ENCODE measurements at regions not wholly inside any gene's neighbourhood (a gene's known extent, or its start where the extent isn't known, plus 50 kb on each side); places are given as distances from the start of the nearest gene placed in this dataset.

- H3K9me3 ChIP-seq (ENCODE audit: low read depth, low read length): no peaks in the 10 kb centered on the region
Observed at GRCh38 chr2:236704887-236705286, 135.3 kb downstream of the ACKR3 start.

DNA sequence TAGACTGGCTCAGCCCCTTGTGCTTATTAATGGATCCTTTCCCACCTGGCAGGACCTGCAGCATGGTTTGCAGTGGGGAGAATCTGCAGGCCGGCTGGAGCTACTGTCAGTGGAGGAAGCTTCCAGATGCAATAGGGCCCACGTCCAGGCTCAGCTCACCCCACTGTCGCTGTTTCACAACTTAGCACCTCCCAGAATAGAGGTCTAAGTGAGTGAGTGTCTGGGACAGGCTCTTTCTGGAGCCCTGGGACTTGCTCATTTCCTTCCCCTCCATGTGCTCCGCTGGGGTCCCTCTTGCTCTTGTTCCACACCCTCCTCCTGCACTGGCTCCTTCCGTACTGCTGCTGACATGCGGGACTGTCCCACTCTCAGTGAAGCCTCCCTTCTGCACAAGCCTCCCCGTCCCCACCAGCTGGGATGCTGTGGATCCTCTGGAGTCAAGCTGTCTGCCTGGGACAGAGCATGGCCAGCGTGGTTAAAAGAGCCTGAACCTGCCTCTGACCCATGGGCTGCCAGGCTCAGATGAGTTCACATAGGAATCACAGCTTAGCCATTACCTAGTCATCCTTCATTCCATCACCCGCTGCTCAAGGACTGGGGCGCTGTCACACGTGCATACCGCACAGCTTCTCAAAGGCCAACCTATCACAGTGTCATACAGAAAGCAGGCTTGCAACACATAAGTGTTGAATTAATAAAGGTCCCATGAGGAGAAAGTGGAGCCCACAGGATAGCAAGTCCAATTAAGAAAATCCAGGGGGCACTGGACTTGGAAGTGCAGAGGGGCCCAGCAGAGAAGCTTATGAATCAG, 135.9 kb downstream of the ACKR3 start:
- Histone ChIP-seq H3K27ac (no peak overlapping the region), H3K9me3 (ENCODE audit: low read depth, low read length) (no peaks in the 10 kb centered on the region)
- DNase-seq (ENCODE audit: low read depth, low spot score): no peak

More at GRCh38 chr2:236704887-236705286, 135.3 kb downstream of the ACKR3 start:
- no peak overlapping the region for H3K9ac ChIP-seq (ENCODE audit: insufficient read length)
- no peaks in the 10 kb centered on the region for H3K36me3 ChIP-seq (ENCODE audit: insufficient read depth, low read length)
- DNase-seq (ENCODE audit: low read depth, low spot score): no peak
- no peak overlapping the region for H3K27ac ChIP-seq
- H3K4me3 ChIP-seq: no peak overlapping the region
- TF ChIP-seq FOXP2 (optimal IDR thresholded peaks at IDR 0.05; ENCODE audit: control extremely low read depth, extremely low read length, insufficient read depth) (no peak), EZH2 (IDR thresholded peaks at IDR 0.05) (no peak), POLR2AphosphoS5 (IDR thresholded peaks at IDR 0.05; ENCODE audit: borderline replicate concordance, low read depth, low read length) (no peak)

GRCh38 chr2:236706288-236706687, 136.7 kb downstream of the ACKR3 start:
- Histone ChIP-seq H3K9me3 (ENCODE audit: low read depth, low read length) (no peaks in the 10 kb centered on the region), H3K9ac (ENCODE audit: insufficient read length) (no peak overlapping the region), H3K4me3 (no peak overlapping the region), H3K36me3 (ENCODE audit: insufficient read depth, low read length) (no peaks in the 10 kb centered on the region), H3K27ac (no peak overlapping the region)
- TF ChIP-seq FOXP2 (optimal IDR thresholded peaks at IDR 0.05; ENCODE audit: control extremely low read depth, extremely low read length, insufficient read depth) (no peak), EZH2 (IDR thresholded peaks at IDR 0.05) (no peak), POLR2AphosphoS5 (IDR thresholded peaks at IDR 0.05; ENCODE audit: borderline replicate concordance, low read depth, low read length) (no peak)
- no peak for DNase-seq (ENCODE audit: low read depth, low spot score)

More for the DNA sequence above, 135.9 kb downstream of the ACKR3 start:
- Histone ChIP-seq H3K9ac (ENCODE audit: insufficient read length) (no peak overlapping the region), H3K36me3 (ENCODE audit: insufficient read depth, low read length) (no peaks in the 10 kb centered on the region), H3K4me3 (no peak overlapping the region)
- TF ChIP-seq FOXP2 (optimal IDR thresholded peaks at IDR 0.05; ENCODE audit: control extremely low read depth, extremely low read length, insufficient read depth) (no peak), POLR2AphosphoS5 (IDR thresholded peaks at IDR 0.05; ENCODE audit: borderline replicate concordance, low read depth, low read length) (no peak), EZH2 (IDR thresholded peaks at IDR 0.05) (no peak)

GRCh38 chr2:236706803-236707202, 137.2 kb downstream of the ACKR3 start:
- Histone ChIP-seq H3K27ac (no peak overlapping the region), H3K4me3 (no peak overlapping the region), H3K9me3 (ENCODE audit: low read depth, low read length) (no peaks in the 10 kb centered on the region), H3K36me3 (ENCODE audit: insufficient read depth, low read length) (no peaks in the 10 kb centered on the region), H3K9ac (ENCODE audit: insufficient read length) (no peak overlapping the region)
- TF ChIP-seq FOXP2 (optimal IDR thresholded peaks at IDR 0.05; ENCODE audit: control extremely low read depth, extremely low read length, insufficient read depth) (no peak), POLR2AphosphoS5 (IDR thresholded peaks at IDR 0.05; ENCODE audit: borderline replicate concordance, low read depth, low read length) (no peak), EZH2 (IDR thresholded peaks at IDR 0.05) (no peak)
- DNase-seq (ENCODE audit: low read depth, low spot score): no peak

DNA sequence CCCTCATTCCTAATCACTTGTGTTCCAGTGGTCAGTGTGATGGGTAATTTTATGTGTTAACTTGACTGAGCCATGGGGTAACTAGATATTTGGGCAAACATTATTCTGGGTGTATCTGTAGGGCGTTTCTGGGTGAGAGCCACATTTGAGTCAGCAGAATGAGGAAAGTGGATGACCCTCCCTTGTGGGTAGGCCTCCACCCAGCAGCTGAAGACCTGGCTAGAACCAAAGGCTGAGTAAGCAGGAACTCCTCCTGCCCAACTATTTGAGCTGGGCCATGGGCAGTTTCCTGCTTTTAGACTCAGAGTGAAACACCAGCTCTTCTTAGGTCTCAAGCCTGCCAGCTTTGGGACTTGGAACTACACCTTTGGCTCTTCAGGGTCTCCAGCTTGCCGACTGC, 141.8 kb downstream of the ACKR3 start:
- Histone ChIP-seq H3K9ac (ENCODE audit: insufficient read length) (no peak overlapping the region), H3K27ac (no peak overlapping the region), H3K9me3 (ENCODE audit: low read depth, low read length) (no peaks in the 10 kb centered on the region), H3K36me3 (ENCODE audit: insufficient read depth, low read length) (no peaks in the 10 kb centered on the region), H3K4me3 (no peak overlapping the region)
- TF ChIP-seq POLR2AphosphoS5 (IDR thresholded peaks at IDR 0.05; ENCODE audit: borderline replicate concordance, low read depth, low read length) (no peak), FOXP2 (optimal IDR thresholded peaks at IDR 0.05; ENCODE audit: control extremely low read depth, extremely low read length, insufficient read depth) (no peak), EZH2 (IDR thresholded peaks at IDR 0.05) (no peak)
- no peak for DNase-seq (ENCODE audit: low read depth, low spot score)

GRCh38 chr2:236712304-236712703, 142.7 kb downstream of the ACKR3 start:
- DNase-seq (ENCODE audit: low read depth, low spot score): no peak
- Histone ChIP-seq H3K9me3 (ENCODE audit: low read depth, low read length) (no peaks in the 10 kb centered on the region), H3K4me3 (no peak overlapping the region), H3K36me3 (ENCODE audit: insufficient read depth, low read length) (no peaks in the 10 kb centered on the region), H3K27ac (no peak overlapping the region), H3K9ac (ENCODE audit: insufficient read length) (no peak overlapping the region)
- TF ChIP-seq EZH2 (IDR thresholded peaks at IDR 0.05) (no peak), FOXP2 (optimal IDR thresholded peaks at IDR 0.05; ENCODE audit: control extremely low read depth, extremely low read length, insufficient read depth) (no peak), POLR2AphosphoS5 (IDR thresholded peaks at IDR 0.05; ENCODE audit: borderline replicate concordance, low read depth, low read length) (no peak)

GRCh38 chr2:236712961-236713673, 143.5 kb downstream of the ACKR3 start:
- Histone ChIP-seq H3K9me3 (ENCODE audit: low read depth, low read length) (no peaks in the 10 kb centered on the region), H3K27ac (no peak overlapping the region), H3K9ac (ENCODE audit: insufficient read length) (no peak overlapping the region), H3K36me3 (ENCODE audit: insufficient read depth, low read length) (no peaks in the 10 kb centered on the region), H3K4me3 (no peak overlapping the region)
- TF ChIP-seq FOXP2 (optimal IDR thresholded peaks at IDR 0.05; ENCODE audit: control extremely low read depth, extremely low read length, insufficient read depth): no peak
- TF ChIP-seq POLR2AphosphoS5 (IDR thresholded peaks at IDR 0.05; ENCODE audit: borderline replicate concordance, low read depth, low read length): no peak
- no peak for TF ChIP-seq EZH2 (IDR thresholded peaks at IDR 0.05)
- no peak for DNase-seq (ENCODE audit: low read depth, low spot score)

- no peak for DNase-seq (ENCODE audit: low read depth, low spot score)
- H3K9me3 ChIP-seq (ENCODE audit: low read depth, low read length): no peaks in the 10 kb centered on the region
- no peaks in the 10 kb centered on the region for H3K36me3 ChIP-seq (ENCODE audit: insufficient read depth, low read length)
- H3K4me3 ChIP-seq: no peak overlapping the region
- TF ChIP-seq EZH2 (IDR thresholded peaks at IDR 0.05) (no peak), FOXP2 (optimal IDR thresholded peaks at IDR 0.05; ENCODE audit: control extremely low read depth, extremely low read length, insufficient read depth) (no peak), POLR2AphosphoS5 (IDR thresholded peaks at IDR 0.05; ENCODE audit: borderline replicate concordance, low read depth, low read length) (no peak)
- H3K27ac ChIP-seq: no peak overlapping the region
- no peak overlapping the region for H3K9ac ChIP-seq (ENCODE audit: insufficient read length)
Observed at GRCh38 chr2:236714080-236714479, 144.5 kb downstream of the ACKR3 start.
